ENCODE measurements at regions not wholly inside any gene's neighbourhood (a gene's known extent, or its start where the extent isn't known, plus 50 kb on each side); places are given as distances from the start of the nearest gene placed in this dataset.
A peak's percentile ranks its signal among the peaks of the same experiment; 100 is the strongest.
"Not testable (repeated sequence)": the region's sequence is repeated elsewhere in the genome, so short reads cannot be mapped to it uniquely, and the experiment has no call there.

- no peak for DNase-seq (ENCODE audit: low spot score)
Measured at GRCh38 chr9:96156171-96156974, 145.6 kb downstream of the HSD17B3 start.

DNA sequence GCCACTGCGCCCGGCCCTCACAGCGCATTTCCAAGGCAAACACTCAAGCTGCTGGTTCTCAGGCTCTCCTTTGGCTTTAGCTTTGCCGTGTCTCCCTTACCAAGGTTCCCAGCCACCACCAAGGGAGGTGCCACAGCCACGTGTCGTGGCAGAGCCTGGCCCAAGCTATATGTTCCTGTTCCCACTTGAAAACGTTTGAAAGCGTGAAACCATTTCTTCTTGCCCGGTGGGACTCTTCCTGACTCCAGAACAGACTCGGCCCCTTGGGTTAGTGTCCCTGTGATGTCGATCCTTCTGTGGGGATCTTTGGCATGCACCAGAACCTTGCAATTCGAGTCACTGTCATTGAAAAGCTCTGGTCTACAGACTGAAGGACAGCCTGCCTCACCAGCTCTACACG, 147.9 kb downstream of the HSD17B3 start:
- no peak for DNase-seq (ENCODE audit: low spot score)

- DNase-seq (ENCODE audit: low spot score): no peak
Measured at GRCh38 chr9:96152550-96152949, 149.4 kb downstream of the HSD17B3 start.

- DNase-seq (ENCODE audit: low spot score): no peak
Measured at GRCh38 chr9:96150324-96151227, 151.4 kb downstream of the HSD17B3 start.

DNA sequence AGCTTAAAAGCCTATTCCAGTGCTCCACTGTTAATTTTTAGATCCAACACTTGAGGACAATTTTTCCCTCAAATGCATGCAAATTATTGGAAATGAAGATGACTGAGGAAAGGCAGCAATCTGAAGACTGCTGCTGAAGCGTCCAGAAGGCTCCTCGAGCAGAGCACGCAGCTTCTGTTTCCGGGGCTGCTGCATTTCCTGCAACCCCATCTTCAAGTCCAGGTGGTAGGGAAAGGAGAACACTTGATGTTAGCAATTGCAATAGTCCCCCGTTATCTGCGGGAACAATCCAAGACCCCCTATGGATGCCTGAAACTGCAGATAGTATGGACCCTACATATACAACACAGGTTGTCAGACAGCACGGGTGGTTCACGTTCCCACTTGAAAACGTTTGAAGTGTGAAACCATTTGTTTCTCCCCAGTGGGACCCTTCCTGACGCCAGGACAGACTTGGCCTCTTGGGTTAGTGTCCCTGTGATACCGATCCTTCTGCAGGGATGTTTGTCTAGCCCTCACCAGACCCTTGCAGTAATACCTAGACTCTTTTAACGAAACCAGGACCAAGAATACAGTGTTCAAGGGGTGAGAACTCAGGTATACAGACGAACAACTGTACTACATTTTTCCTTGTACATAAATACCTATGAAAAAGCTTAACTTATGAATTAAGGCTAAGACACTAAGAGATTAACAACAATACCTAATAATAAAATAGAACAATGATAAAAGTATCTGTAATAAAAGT, 152.3 kb downstream of the HSD17B3 start:
- DNase-seq (ENCODE audit: low spot score): no peak

- DNase-seq (ENCODE audit: low spot score): no peak
Measured at GRCh38 chr9:96148634-96149532, 153.1 kb downstream of the HSD17B3 start.

GRCh38 chr9:96147029-96147428, 154.9 kb downstream of the HSD17B3 start:
- not testable (repeated sequence) for DNase-seq (ENCODE audit: low spot score)

DNA sequence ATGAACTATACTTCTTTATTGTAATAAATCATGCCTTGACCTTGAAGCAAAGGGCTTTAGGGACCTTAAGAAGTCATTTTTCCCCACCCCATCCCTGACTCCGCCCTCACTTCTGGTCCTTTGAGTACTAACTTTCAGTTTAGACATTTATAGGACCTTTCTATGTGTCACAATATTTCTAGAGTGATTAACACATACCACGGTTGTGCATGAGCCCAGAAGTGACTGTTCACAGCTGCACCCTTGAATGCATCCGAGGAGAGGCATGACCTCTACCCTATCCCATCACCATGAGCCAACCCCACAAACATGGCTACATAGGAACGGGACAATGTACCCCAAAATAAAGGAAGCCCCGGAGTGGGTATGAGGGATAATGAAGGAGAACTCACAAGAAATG, 160.3 kb downstream of the HSD17B3 start:
- DNase-seq (ENCODE audit: low spot score): no peak

GRCh38 chr9:96141128-96141474, 160.9 kb downstream of the HSD17B3 start:
- DNase-seq (ENCODE audit: low spot score): no peak

- no peak for DNase-seq (ENCODE audit: low spot score)
Measured at GRCh38 chr9:96140296-96141127, 161.5 kb downstream of the HSD17B3 start.

GRCh38 chr9:96139592-96140295, 162.2 kb downstream of the HSD17B3 start:
- DNase-seq (ENCODE audit: low spot score): no peak

DNA sequence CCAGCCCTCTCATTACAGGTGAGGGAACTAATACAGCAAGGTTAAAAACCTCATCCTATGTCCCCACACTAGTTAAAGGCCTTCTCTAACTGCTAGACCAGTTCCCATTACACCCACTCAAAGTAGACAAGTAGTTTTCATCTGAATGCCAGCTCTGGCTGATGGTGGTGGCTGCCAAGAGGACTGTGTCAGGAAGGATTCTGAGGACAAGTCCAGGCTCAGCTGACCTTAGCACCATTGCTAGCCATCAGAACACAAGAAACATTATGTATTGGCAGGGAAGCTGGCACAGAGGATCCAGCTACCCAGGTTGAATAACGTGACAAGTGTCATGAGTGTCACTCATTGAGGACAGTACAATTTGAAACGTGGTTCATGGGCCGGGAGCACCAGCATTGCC, 163.4 kb downstream of the HSD17B3 start:
- no peak for DNase-seq (ENCODE audit: low spot score)

GRCh38 chr9:96137671-96138429, 164.1 kb downstream of the HSD17B3 start:
- no peak for DNase-seq (ENCODE audit: low spot score)

- peak; percentile 63 for DNase-seq (ENCODE audit: low spot score)
Measured at GRCh38 chr9:96136992-96137670, 164.8 kb downstream of the HSD17B3 start.

GRCh38 chr9:96135753-96136290, 166.2 kb downstream of the HSD17B3 start:
- DNase-seq (ENCODE audit: low spot score): no peak

GRCh38 chr9:96135076-96135752, 166.8 kb downstream of the HSD17B3 start:
- DNase-seq (ENCODE audit: low spot score): no peak

DNA sequence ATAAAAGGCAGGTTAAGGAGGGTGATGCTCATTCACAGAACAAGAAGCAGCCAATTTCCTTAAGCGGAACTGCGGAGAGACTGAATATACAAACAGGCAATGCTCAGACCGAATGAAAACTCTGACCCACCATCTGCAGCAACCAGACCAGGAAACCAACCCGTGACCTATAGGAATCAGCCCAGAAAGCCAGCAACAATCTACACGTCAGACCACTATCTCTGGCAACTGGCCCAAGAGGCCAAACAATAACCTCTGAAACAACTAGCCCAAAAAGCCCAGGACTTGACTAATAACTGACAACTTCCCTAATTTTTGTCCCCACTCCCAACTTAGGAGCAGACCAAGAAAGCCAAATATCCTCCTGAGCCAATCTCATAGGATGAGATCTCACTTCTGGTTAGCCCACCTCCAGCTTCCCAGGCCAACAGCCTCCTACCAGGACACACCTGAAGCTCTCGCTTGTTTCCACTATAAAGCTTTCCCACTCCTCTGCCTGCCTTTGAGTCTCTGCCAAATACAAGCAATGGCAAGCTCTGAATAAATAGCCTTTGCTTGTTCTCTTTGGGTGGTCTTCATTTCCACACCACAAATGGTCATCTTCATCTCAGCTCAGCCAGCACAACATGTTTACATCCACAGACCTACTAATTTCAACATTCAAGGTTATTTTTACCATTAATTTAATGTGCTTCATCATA, 168.5 kb downstream of the HSD17B3 start:
- no peak for DNase-seq (ENCODE audit: low spot score)
